ENCODE measurements at regions not wholly inside any gene's neighbourhood (a gene's known extent, or its start where the extent isn't known, plus 50 kb on each side); places are given as distances from the start of the nearest gene placed in this dataset.

DNA sequence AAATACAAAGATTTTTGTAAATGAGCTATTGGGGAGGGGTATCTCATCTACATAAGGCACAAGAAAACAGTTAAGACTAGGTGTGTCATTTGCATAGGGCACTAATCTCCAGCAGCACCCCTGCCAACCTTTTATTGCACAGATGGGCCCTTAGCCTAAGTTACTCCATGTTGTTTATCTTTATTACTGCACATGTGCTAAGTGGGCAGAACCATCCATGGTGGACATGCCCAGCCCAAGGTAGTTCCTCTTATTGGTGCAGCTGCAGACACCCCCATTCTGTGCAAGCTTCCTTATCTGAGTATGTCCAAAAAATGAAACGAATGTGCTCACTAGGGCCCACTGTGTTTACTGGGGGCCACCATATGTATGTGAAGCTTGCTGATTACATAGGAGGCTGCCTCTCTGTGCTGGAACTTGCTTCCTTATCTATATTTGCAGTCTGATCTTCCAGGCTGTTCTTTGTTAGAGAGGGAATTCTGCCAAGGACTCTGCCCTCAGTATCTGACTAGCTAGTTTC, 77.3 kb upstream of the NEK7 start (continued):
- TF ChIP-seq SIX5 (IDR thresholded peaks at IDR 0.05; ENCODE audit: borderline replicate concordance in 1 of 2, insufficient read depth in 1 of 2, low read depth in 1 of 2, low read length in 2 of 2) (no peak), EZH2 (IDR thresholded peaks at IDR 0.05; ENCODE audit: borderline replicate concordance, low read depth, low read length) (no peak), ARNT (IDR thresholded peaks at IDR 0.05) (no peak), GTF2E2 (tag; IDR thresholded peaks at IDR 0.05) (no peak), POLR3A (IDR thresholded peaks at IDR 0.05; ENCODE audit: borderline replicate concordance, extremely low read depth, insufficient read depth, insufficient read length) (no peak), CBX1 (IDR thresholded peaks at IDR 0.05; ENCODE audit: low read depth) (no peak), MBD2 (IDR thresholded peaks at IDR 0.05; ENCODE audit: borderline replicate concordance, low read depth) (no peak), ARHGAP35 (IDR thresholded peaks at IDR 0.05; ENCODE audit: partially characterized antibody) (no peak), BRF1 (IDR thresholded peaks at IDR 0.05; ENCODE audit: borderline replicate concordance, extremely low read depth, insufficient read length) (no peak), RBM14 (IDR thresholded peaks at IDR 0.05; ENCODE audit: borderline replicate concordance, insufficient read depth, low read depth, low read length) (no peak), MCM5 (IDR thresholded peaks at IDR 0.05; ENCODE audit: low read depth) (no peak), POLR2B (IDR thresholded peaks at IDR 0.05; ENCODE audit: low read depth, partially characterized antibody) (no peak), ZNF764 (CRISPR knock-in tag; IDR thresholded peaks at IDR 0.05; ENCODE audit: low read depth) (no peak), ZNF316 (IDR thresholded peaks at IDR 0.05) (no peak), NR4A1 (CRISPR knock-in tag; IDR thresholded peaks at IDR 0.05) (peak; percentile 98), NR4A1 (tag; IDR thresholded peaks at IDR 0.05) (peak; percentile 87), POU5F1 (IDR thresholded peaks at IDR 0.05; ENCODE audit: borderline replicate concordance, low read depth, low read length, partially characterized antibody) (no peak), POLR2G (IDR thresholded peaks at IDR 0.05; ENCODE audit: low read depth, low read length) (no peak), ZNF436 (CRISPR knock-in tag; IDR thresholded peaks at IDR 0.05) (peak; percentile 73; the same call in 1 of the 2 replicates), ZNF57 (CRISPR knock-in tag; IDR thresholded peaks at IDR 0.05) (peak; percentile 91), ZNF561 (CRISPR knock-in tag; conservative IDR thresholded peaks at IDR 0.05) (peak; percentile 95), FIP1L1 (IDR thresholded peaks at IDR 0.05; ENCODE audit: low read depth, low read length, poor library complexity, severe bottlenecking) (no peak)
- TF ChIP-seq, protein P1, sequence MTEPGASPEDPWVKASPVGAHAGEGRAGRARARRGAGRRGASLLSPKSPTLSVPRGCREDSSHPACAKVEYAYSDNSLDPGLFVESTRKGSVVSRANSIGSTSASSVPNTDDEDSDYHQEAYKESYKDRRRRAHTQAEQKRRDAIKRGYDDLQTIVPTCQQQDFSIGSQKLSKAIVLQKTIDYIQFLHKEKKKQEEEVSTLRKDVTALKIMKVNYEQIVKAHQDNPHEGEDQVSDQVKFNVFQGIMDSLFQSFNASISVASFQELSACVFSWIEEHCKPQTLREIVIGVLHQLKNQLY (CRISPR knock-in tag; conservative IDR thresholded peaks at IDR 0.05) = no peak
- TF ChIP-seq, protein P2, sequence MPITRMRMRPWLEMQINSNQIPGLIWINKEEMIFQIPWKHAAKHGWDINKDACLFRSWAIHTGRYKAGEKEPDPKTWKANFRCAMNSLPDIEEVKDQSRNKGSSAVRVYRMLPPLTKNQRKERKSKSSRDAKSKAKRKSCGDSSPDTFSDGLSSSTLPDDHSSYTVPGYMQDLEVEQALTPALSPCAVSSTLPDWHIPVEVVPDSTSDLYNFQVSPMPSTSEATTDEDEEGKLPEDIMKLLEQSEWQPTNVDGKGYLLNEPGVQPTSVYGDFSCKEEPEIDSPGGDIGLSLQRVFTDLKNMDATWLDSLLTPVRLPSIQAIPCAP (CRISPR knock-in tag; IDR thresholded peaks at IDR 0.05; ENCODE audit: borderline replicate concordance) = no peak
- TF ChIP-seq, protein P3, sequence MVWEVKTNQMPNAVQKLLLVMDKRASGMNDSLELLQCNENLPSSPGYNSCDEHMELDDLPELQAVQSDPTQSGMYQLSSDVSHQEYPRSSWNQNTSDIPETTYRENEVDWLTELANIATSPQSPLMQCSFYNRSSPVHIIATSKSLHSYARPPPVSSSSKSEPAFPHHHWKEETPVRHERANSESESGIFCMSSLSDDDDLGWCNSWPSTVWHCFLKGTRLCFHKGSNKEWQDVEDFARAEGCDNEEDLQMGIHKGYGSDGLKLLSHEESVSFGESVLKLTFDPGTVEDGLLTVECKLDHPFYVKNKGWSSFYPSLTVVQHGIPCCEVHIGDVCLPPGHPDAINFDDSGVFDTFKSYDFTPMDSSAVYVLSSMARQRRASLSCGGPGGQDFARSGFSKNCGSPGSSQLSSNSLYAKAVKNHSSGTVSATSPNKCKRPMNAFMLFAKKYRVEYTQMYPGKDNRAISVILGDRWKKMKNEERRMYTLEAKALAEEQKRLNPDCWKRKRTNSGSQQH (CRISPR knock-in tag; IDR thresholded peaks at IDR 0.05) = 0 out of 2 replicates have a peak, but pooled peaks have one; percentile 49
- TF ChIP-seq, protein P4, sequence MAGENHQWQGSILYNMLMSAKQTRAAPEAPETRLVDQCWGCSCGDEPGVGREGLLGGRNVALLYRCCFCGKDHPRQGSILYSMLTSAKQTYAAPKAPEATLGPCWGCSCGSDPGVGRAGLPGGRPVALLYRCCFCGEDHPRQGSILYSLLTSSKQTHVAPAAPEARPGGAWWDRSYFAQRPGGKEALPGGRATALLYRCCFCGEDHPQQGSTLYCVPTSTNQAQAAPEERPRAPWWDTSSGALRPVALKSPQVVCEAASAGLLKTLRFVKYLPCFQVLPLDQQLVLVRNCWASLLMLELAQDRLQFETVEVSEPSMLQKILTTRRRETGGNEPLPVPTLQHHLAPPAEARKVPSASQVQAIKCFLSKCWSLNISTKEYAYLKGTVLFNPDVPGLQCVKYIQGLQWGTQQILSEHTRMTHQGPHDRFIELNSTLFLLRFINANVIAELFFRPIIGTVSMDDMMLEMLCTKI (IDR thresholded peaks at IDR 0.05; ENCODE audit: partially characterized antibody) = no peak

Data from K562 (cell line).